HepG2 (cell line): ENCODE measurements at regions not wholly inside any gene's neighbourhood (a gene's known extent, or its start where the extent isn't known, plus 50 kb on each side); places are given as distances from the start of the nearest gene placed in this dataset.

Experiments used
- ELF4 ChIP-seq: sonication (generic); formaldehyde crosslinking; IDR thresholded peaks from 2 replicates; pipeline ENCODE4 v1.5.0; 2020; ENCODE audit warnings: missing genetic modification reagents, mild to moderate bottlenecking, moderate library complexity, borderline replicate concordance
- ESRRA ChIP-seq: sonication (generic); formaldehyde crosslinking; IDR thresholded peaks from 2 replicates; pipeline ENCODE4 v1.5.1; 2020; ENCODE audit warnings: mild to moderate bottlenecking, low read depth, missing genetic modification reagents
- FOXP1 ChIP-seq, 2 experiments: fragments of 450-650 bp in 1 of 2; IDR thresholded peaks; 2 replicates each; pipeline ENCODE4 v1.6.1; 2017 to 2018; ENCODE audit warnings: antibody characterized with exemption in 1 of 2
- NFE2L1 ChIP-seq: sonication (generic); formaldehyde crosslinking; IDR thresholded peaks from 2 replicates; pipeline ENCODE4 v1.4.0; 2020; ENCODE audit warnings: missing genetic modification reagents, mild to moderate bottlenecking, borderline replicate concordance
- POLR2A ChIP-seq, 2 experiments: IDR thresholded peaks; 2 replicates each; pipeline ENCODE4 v1.6.1; 2011; ENCODE audit warnings: low read depth in 2 of 2, low read length in 2 of 2, mild to moderate bottlenecking in 1 of 2, moderate library complexity in 1 of 2; ENCODE audit not compliant: insufficient read depth in 1 of 2
- RBAK ChIP-seq: sonication (generic); formaldehyde crosslinking; IDR thresholded peaks from 2 replicates; pipeline ENCODE4 v1.5.1; 2020; ENCODE audit warnings: mild to moderate bottlenecking, missing genetic modification reagents
- SMC3 ChIP-seq: IDR thresholded peaks from 2 replicates; pipeline ENCODE4 v1.6.1; 2011; ENCODE audit warnings: low read length, improper control_type of control experiment
- TAF1 ChIP-seq: sonication (generic); formaldehyde crosslinking; IDR thresholded peaks from 2 replicates; pipeline ENCODE4 v1.4.0; 2020; ENCODE audit warnings: missing genetic modification reagents
- TF ChIP-seq, protein P1 (sequence below): sonication (generic); formaldehyde crosslinking; IDR thresholded peaks from 2 replicates; pipeline ENCODE4 v1.5.0; 2020; ENCODE audit warnings: mild to moderate bottlenecking, missing genetic modification reagents, moderate library complexity

DNA sequence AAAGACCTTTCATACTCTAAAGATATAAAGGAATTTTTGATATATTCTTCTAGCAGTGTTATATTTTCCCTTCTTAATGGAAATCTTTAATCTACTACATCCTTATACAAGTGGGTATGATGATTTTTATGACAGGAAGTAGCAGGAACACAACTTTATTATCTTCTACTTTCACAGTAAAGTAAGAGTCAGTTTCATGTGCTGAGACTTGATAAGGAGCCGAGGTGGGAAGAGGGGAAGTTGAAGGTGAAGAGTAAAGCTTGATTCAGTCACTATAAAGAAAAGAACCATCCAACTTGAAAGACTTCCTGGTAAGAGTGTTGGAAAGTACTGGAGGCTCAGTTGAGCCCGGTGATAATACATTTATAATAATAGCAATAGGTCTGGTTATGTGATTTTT, 82.1 kb upstream of the PTH start:
- TF ChIP-seq, protein P1, sequence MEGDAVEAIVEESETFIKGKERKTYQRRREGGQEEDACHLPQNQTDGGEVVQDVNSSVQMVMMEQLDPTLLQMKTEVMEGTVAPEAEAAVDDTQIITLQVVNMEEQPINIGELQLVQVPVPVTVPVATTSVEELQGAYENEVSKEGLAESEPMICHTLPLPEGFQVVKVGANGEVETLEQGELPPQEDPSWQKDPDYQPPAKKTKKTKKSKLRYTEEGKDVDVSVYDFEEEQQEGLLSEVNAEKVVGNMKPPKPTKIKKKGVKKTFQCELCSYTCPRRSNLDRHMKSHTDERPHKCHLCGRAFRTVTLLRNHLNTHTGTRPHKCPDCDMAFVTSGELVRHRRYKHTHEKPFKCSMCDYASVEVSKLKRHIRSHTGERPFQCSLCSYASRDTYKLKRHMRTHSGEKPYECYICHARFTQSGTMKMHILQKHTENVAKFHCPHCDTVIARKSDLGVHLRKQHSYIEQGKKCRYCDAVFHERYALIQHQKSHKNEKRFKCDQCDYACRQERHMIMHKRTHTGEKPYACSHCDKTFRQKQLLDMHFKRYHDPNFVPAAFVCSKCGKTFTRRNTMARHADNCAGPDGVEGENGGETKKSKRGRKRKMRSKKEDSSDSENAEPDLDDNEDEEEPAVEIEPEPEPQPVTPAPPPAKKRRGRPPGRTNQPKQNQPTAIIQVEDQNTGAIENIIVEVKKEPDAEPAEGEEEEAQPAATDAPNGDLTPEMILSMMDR (CRISPR knock-in tag), result no peak
- TF ChIP-seq SMC3, result no peak
- no peak for TF ChIP-seq RBAK (CRISPR knock-in tag)
- TF ChIP-seq FOXP1 (IDR thresholded peaks at IDR 0.05), result no peak
- no peak for TF ChIP-seq FOXP1 (CRISPR knock-in tag; IDR thresholded peaks at IDR 0.05)
- no peak for TF ChIP-seq NFE2L1
- no peak for TF ChIP-seq ELF4 (CRISPR knock-in tag)
- TF ChIP-seq ESRRA (CRISPR knock-in tag), result no peak
- no peak for TF ChIP-seq POLR2A (IDR thresholded peaks at IDR 0.05; ENCODE audit: insufficient read depth in 1 of 2, low read depth in 2 of 2, low read length in 2 of 2)
- no peak for TF ChIP-seq TAF1 (CRISPR knock-in tag)
